B cell (primary cell): ENCODE measurements at regions not wholly inside any gene's neighbourhood (a gene's known extent, or its start where the extent isn't known, plus 50 kb on each side); places are given as distances from the start of the nearest gene placed in this dataset.

ENCODE experiments used
- EZH2 ChIP-seq: IDR thresholded peaks from 2 replicates; pipeline ENCODE4 v1.6.1; 2012; ENCODE audit warnings: borderline replicate concordance, low read depth, mild to moderate bottlenecking, moderate library complexity, low read length; ENCODE audit not compliant: insufficient read depth, poor library complexity, severe bottlenecking
- TF ChIP-seq, protein P1 (sequence below): fragments of 200-600 bp; IDR thresholded peaks from one replicate; pipeline ENCODE4 v1.8.0; 2022; ENCODE audit warnings: antibody characterized with exemption, mild to moderate bottlenecking

DNA sequence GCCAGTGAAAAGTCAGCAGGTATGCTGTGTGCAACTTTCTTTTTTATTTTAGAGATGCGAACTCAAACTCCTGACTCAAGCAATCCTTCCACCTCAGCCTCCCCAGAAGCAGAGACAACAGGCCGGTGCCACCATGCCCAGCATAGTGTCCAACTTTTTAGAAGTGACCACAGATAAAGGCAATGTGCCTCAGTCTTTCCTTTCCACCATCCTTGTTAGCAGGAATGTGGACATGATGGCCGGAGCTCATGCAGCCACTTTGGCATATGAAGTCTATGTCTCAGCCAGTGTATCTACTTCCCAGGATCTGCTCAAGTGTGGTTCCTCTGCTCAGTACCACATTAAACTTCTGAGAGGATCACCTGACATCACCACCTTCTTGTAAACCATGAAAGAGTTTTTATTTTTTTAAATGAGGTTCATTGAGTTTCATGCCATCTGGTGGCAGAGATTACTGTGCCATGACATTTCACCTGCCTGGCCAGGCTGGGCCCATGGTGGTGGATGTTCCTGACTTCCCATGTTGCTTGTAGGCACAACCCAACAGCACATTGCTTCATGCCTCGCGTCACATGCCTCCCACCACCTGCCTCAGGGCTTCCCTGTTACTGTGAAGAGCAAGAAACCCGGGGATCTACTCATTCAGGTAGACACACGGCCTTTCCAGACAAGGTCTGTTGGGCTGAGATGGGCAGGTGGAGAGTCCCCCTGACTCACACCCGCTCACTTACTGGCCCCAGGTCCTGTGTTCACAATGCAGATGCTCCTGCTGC is 216.5 kb downstream of the LY86 start:
- TF ChIP-seq, protein P1, sequence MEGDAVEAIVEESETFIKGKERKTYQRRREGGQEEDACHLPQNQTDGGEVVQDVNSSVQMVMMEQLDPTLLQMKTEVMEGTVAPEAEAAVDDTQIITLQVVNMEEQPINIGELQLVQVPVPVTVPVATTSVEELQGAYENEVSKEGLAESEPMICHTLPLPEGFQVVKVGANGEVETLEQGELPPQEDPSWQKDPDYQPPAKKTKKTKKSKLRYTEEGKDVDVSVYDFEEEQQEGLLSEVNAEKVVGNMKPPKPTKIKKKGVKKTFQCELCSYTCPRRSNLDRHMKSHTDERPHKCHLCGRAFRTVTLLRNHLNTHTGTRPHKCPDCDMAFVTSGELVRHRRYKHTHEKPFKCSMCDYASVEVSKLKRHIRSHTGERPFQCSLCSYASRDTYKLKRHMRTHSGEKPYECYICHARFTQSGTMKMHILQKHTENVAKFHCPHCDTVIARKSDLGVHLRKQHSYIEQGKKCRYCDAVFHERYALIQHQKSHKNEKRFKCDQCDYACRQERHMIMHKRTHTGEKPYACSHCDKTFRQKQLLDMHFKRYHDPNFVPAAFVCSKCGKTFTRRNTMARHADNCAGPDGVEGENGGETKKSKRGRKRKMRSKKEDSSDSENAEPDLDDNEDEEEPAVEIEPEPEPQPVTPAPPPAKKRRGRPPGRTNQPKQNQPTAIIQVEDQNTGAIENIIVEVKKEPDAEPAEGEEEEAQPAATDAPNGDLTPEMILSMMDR: no peak
- no peak for TF ChIP-seq EZH2
